OCI-M1 (cell line): ENCODE measurements at regions not wholly inside any gene's neighbourhood (a gene's known extent, or its start where the extent isn't known, plus 50 kb on each side); places are given as distances from the start of the nearest gene placed in this dataset.

Experiments used
- DNase-seq: peaks from one replicate; lab custom pipeline; 2025; lab: John Stamatoyannopoulos, UW

DNA sequence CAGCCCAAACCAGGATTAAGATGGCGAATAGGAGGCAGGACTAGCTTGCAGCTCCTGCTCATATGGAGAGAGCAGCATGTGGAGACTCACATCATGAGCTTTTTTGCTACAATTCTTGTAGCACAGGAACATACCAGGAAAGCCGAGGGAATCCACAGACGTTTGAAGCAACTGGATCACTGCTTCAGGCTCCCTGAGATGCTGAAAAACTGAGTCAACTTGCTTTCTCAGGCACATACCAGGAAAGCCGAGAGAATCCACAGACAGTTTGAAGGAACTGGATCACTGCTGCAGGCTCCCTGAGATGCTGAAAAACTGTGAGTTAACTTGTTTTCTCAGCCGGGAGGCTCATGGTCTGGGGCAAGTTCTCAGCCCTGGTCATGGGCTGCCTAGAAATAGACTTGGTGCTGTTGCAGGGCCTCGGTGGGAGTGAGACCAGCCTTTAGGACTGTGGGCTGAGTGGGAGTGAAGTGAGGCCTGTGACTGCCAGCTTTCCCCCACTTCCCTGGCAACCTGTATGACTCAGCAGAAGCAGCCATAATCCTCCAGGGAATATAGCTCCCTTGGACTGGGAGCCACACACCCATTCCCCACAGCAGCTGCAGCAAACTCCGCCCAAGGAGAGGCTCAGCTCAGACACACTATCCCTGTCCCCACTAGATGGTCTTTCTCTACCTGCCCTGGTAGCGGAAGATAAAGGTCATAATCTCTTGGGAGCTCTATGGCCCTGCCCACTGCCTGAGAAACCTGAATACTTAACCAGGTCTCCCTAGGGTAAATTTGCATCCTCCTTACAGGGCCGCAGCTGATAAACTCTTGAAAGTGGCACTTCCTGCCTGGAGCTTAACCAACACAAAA is 51.9 kb upstream of the PFN2 start:
- DNase-seq = no peak

DNA sequence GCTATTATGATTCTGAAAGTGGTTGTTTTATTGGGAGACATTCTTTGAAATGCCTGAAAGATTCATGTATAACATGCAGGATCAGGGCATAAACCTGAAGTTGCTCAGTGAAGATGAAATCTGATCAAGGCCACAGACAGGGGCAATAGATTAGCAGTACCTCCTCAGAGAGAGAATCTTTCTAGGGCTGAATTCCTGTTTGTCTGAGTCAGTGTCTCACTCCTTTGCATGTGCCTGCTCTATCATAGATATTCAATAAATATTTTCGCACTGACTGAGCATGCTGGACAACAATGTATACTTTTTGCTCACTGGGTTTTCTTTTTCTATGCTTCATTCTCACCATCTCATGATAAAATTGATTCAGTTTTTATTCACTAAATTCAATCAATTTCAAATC is 49.8 kb upstream of the PFN2 start:
- no peak for DNase-seq
